Osteocyte (in vitro differentiated cells): ENCODE measurements at regions not wholly inside any gene's neighbourhood (a gene's known extent, or its start where the extent isn't known, plus 50 kb on each side); places are given as distances from the start of the nearest gene placed in this dataset.

Experiments used
- DNase-seq: peaks from one replicate; pipeline ENCODE4 v3.0.0; 2021; ENCODE audit warnings: mixed read lengths; ENCODE audit not compliant: unreplicated experiment; ENCODE audit errors: extremely low spot score
- H3K27ac Mint-ChIP-seq: one replicate; pipeline ENCODE4 v1.8.0; 2021; ENCODE audit warnings: mild to moderate bottlenecking, mixed read lengths; ENCODE audit not compliant: unreplicated experiment
- H3K27me3 Mint-ChIP-seq: one replicate; pipeline ENCODE4 v1.8.0; 2021; ENCODE audit warnings: mixed read lengths; ENCODE audit not compliant: unreplicated experiment
- H3K36me3 Mint-ChIP-seq: one replicate; pipeline ENCODE4 v1.8.0; 2021; ENCODE audit warnings: mixed read lengths; ENCODE audit not compliant: unreplicated experiment
- H3K4me1 Mint-ChIP-seq: one replicate; pipeline ENCODE4 v1.8.0; 2021; ENCODE audit warnings: mixed read lengths; ENCODE audit not compliant: unreplicated experiment
- H3K4me3 Mint-ChIP-seq: one replicate; pipeline ENCODE4 v1.8.0; 2021; ENCODE audit warnings: mild to moderate bottlenecking, moderate library complexity, mixed read lengths; ENCODE audit not compliant: unreplicated experiment
- H3K9me3 Mint-ChIP-seq: one replicate; pipeline ENCODE4 v1.8.0; 2021; ENCODE audit warnings: mixed read lengths; ENCODE audit not compliant: unreplicated experiment
- TF ChIP-seq, protein P1 (sequence below): fragments of 200-600 bp; sonication (generic); IDR thresholded peaks from 2 replicates; pipeline ENCODE4 v1.5.0; 2021; ENCODE audit warnings: antibody characterized with exemption, mild to moderate bottlenecking, moderate library complexity

DNA sequence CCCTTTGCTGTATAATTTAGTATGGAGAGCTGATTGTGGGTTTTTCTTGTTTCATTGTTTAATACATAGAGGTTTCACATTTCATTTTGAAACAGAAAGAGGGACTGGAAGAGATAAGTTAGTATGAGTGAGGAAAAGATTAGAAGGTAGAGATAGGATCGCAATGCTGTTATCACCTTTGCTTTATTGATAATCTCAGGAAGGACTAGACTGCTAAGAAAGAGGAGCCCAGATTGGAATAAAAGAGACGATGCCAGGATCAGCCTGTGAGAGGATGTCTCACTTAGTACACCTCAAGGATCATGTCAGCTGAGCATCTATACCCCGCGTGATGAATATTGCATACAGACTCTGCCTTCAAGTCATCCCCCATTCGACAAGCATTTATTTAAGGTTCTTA is 178.0 kb upstream of the DMAC1 start:
- Mint-ChIP-seq H3K27ac (no peak overlapping the region), H3K9me3 (peaks cover 9% of the 10 kb centered on the region), H3K27me3 (no peaks in the 10 kb centered on the region), H3K4me3 (no peak overlapping the region), H3K4me1 (no peaks in the 10 kb centered on the region), H3K36me3 (no peaks in the 10 kb centered on the region)
- TF ChIP-seq, protein P1, sequence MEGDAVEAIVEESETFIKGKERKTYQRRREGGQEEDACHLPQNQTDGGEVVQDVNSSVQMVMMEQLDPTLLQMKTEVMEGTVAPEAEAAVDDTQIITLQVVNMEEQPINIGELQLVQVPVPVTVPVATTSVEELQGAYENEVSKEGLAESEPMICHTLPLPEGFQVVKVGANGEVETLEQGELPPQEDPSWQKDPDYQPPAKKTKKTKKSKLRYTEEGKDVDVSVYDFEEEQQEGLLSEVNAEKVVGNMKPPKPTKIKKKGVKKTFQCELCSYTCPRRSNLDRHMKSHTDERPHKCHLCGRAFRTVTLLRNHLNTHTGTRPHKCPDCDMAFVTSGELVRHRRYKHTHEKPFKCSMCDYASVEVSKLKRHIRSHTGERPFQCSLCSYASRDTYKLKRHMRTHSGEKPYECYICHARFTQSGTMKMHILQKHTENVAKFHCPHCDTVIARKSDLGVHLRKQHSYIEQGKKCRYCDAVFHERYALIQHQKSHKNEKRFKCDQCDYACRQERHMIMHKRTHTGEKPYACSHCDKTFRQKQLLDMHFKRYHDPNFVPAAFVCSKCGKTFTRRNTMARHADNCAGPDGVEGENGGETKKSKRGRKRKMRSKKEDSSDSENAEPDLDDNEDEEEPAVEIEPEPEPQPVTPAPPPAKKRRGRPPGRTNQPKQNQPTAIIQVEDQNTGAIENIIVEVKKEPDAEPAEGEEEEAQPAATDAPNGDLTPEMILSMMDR: no peak
- no peak for DNase-seq

DNA sequence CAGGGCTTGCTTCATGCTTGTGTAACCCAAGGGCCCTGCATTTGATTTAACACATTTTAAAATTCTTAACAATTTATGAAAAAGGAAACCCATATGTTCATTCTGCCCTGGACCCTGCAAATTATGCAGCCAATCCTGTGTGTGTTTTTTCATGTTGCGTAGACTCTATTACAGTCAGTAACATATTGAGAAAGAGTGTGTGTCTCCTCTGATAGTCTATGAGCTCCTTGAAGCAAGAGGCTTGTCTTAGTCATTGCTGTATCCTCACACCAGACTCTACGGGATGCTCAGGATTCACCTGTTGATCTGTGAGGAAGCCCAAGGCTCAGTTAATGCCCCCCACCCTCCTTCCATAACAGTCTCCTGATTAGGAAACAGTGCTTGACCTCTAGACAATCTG is 177.3 kb upstream of the DMAC1 start:
- Mint-ChIP-seq H3K27me3 (no peaks in the 10 kb centered on the region), H3K9me3 (peaks cover 8% of the 10 kb centered on the region), H3K36me3 (no peaks in the 10 kb centered on the region), H3K4me1 (no peaks in the 10 kb centered on the region), H3K4me3 (no peak overlapping the region), H3K27ac (no peak overlapping the region)
- TF ChIP-seq, protein P1: no peak
- DNase-seq: no peak

DNA sequence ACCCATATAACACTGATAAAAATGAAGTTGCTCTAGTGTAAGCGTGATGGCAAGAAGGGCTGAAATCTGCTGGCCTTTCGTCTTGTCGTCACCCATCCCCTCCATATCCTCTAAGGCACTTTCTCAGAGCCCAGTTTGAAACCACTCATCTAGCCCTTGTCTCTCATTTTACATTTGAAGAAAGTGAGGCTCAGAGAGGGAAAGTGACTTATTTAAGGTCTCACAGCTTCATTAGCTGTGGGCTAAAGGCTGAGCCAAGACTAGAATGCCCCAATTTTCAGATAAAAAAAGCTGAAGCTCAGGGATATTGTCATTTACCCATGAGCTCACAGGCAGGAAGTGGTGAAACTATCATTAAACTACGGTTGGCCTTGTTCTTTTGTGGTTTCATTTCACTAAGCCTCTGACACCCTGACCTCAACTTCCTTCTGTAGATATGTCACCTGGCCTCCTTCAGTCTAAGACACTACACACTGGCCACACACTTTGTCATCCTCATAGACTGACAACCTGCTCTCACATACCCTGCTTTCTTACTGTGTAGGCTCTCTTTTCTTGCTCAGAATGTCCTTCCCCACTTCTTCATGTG is 176.7 kb upstream of the DMAC1 start:
- Mint-ChIP-seq H3K9me3 (peaks cover 5% of the 10 kb centered on the region), H3K4me1 (no peaks in the 10 kb centered on the region), H3K27me3 (no peaks in the 10 kb centered on the region), H3K36me3 (no peaks in the 10 kb centered on the region), H3K27ac (no peak overlapping the region), H3K4me3 (no peak overlapping the region)
- DNase-seq: no peak
- TF ChIP-seq, protein P1: no peak

DNA sequence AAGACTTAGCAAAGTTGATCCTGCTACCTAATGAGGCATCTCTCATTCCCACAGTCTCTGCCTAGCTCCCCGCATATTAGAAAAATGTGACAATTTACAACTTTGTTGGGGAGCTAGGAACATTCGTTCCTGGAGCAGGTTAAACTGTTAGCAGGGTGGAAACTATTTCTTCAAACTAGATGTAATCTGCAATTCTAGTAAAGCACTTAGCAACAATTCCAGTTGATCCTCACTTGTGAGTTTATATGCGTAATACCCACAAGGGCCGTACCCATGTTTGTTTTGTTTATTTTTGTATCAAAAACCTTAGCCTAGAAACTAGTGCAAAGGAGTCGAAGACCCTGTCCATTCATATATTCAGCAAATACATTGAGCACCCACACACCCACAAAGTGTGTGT is 175.8 kb upstream of the DMAC1 start:
- DNase-seq: no peak
- Mint-ChIP-seq H3K27ac (no peak overlapping the region), H3K27me3 (no peaks in the 10 kb centered on the region), H3K4me3 (no peak overlapping the region), H3K4me1 (no peaks in the 10 kb centered on the region), H3K36me3 (no peaks in the 10 kb centered on the region), H3K9me3 (peaks cover 5% of the 10 kb centered on the region)
- TF ChIP-seq, protein P1: no peak

DNA sequence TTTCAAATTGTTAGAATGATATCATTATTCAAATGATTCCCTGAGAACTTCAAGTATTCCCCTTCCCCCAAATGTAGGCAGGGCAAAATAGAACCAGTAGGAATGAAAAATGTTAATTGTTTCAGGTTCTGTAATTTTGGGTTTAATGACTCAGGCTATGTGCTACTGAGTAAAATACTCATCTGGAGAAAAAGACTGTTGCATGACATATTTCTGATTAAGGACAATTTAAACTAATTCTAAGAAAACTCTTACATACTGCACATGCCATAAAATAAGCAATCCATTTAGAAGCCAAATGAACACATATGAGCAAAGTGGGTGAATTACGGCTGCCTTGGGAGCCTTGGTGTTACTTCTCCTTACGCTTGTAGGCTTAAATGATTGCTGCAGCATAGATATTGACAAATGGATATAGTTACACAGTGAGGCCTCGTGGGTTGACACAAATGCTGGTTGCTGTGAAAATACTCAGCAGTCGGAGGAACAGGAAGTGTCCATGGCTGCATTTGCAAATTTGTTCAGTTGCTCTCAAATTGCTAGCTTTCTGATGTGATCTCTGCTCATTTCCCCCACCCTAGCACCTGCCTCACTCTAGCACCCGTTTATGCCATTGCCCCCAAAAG is 174.9 kb upstream of the DMAC1 start:
- no peak overlapping the region for H3K27ac Mint-ChIP-seq
- H3K36me3 Mint-ChIP-seq: no peaks in the 10 kb centered on the region
- H3K4me3 Mint-ChIP-seq: no peak overlapping the region
- H3K27me3 Mint-ChIP-seq: no peaks in the 10 kb centered on the region
- TF ChIP-seq, protein P1: no peak
- H3K4me1 Mint-ChIP-seq: no peaks in the 10 kb centered on the region
- DNase-seq: no peak
- peaks cover 5% of the 10 kb centered on the region for H3K9me3 Mint-ChIP-seq
